GM19397 (cell line): ENCODE measurements at regions not wholly inside any gene's neighbourhood (a gene's known extent, or its start where the extent isn't known, plus 50 kb on each side); places are given as distances from the start of the nearest gene placed in this dataset.

Experiments used
- ATAC-seq: cut with Tn5 transposase; IDR thresholded peaks from one replicate; pipeline ENCODE4 v1.9.1; 2021; ENCODE audit warnings: mild to moderate bottlenecking, moderate library complexity; ENCODE audit not compliant: unreplicated experiment

- ATAC-seq = no peak
Measured at GRCh38 chr7:41149576-41149975, 553.3 kb downstream of the INHBA start.

- no peak for ATAC-seq
Measured at GRCh38 chr7:41148521-41148951, 554.4 kb downstream of the INHBA start.

GRCh38 chr7:41147606-41148485, 555.0 kb downstream of the INHBA start:
- no peak for ATAC-seq

- ATAC-seq = no peak
Measured at GRCh38 chr7:41146429-41146828, 556.5 kb downstream of the INHBA start.

GRCh38 chr7:41145656-41146055, 557.2 kb downstream of the INHBA start:
- ATAC-seq = no peak

GRCh38 chr7:41142904-41143473, 559.9 kb downstream of the INHBA start:
- ATAC-seq = no peak

GRCh38 chr7:41139789-41140188, 563.1 kb downstream of the INHBA start:
- ATAC-seq = no peak

GRCh38 chr7:41136551-41136950, 566.3 kb downstream of the INHBA start:
- ATAC-seq = no peak

- ATAC-seq = no peak
Measured at GRCh38 chr7:41135511-41135910, 567.4 kb downstream of the INHBA start.

- peak; percentile 85 for ATAC-seq
Measured at GRCh38 chr7:41134300-41135255, 568.3 kb downstream of the INHBA start.

- peak; percentile 33 for ATAC-seq
Measured at GRCh38 chr7:41133690-41134299, 569.1 kb downstream of the INHBA start.

GRCh38 chr7:41131956-41132355, 570.9 kb downstream of the INHBA start:
- ATAC-seq = no peak

GRCh38 chr7:41130561-41131236, 572.2 kb downstream of the INHBA start:
- no peak for ATAC-seq

- ATAC-seq = no peak
Measured at GRCh38 chr7:41130086-41130485, 572.8 kb downstream of the INHBA start.

- no peak for ATAC-seq
Measured at GRCh38 chr7:41125343-41125742, 577.5 kb downstream of the INHBA start.

- no peak for ATAC-seq
Measured at GRCh38 chr7:41122256-41122987, 580.5 kb downstream of the INHBA start.

- ATAC-seq = no peak
Measured at GRCh38 chr7:41121228-41121627, 581.7 kb downstream of the INHBA start.

GRCh38 chr7:41118486-41118885, 584.4 kb downstream of the INHBA start:
- ATAC-seq = no peak

- no peak for ATAC-seq
Measured at GRCh38 chr7:41117431-41117830, 585.5 kb downstream of the INHBA start.

GRCh38 chr7:41116817-41117216, 586.1 kb downstream of the INHBA start:
- ATAC-seq = no peak
